KMS-11 (cell line): ENCODE measurements at regions not wholly inside any gene's neighbourhood (a gene's known extent, or its start where the extent isn't known, plus 50 kb on each side); places are given as distances from the start of the nearest gene placed in this dataset.

Experiments
- H2AFZ ChIP-seq: fragments of 200-600 bp; sonication (generic); 2 replicates; pipeline ENCODE4 v1.6.1; 2016; ENCODE audit warnings: antibody characterized with exemption, mixed run types, low read depth
- H3K27ac ChIP-seq: fragments of 200-600 bp; sonication (generic); 2 replicates; pipeline ENCODE4 v1.6.1; 2016; ENCODE audit warnings: mild to moderate bottlenecking, mixed run types
- H3K27me3 ChIP-seq: fragments of 200-600 bp; sonication (generic); 2 replicates; pipeline ENCODE4 v1.6.1; 2017; ENCODE audit warnings: mild to moderate bottlenecking, low read depth, mixed run types, moderate library complexity; ENCODE audit not compliant: insufficient read depth
- H3K36me3 ChIP-seq: fragments of 200-600 bp; sonication (generic); 2 replicates; pipeline ENCODE4 v1.6.1; 2017; ENCODE audit warnings: mild to moderate bottlenecking, mixed run types; ENCODE audit not compliant: insufficient read depth
- H3K4me1 ChIP-seq: fragments of 200-600 bp; sonication (generic); 2 replicates; pipeline ENCODE4 v1.6.1; 2016; ENCODE audit warnings: mild to moderate bottlenecking, low read depth, mixed run types; ENCODE audit not compliant: poor library complexity, severe bottlenecking
- H3K4me2 ChIP-seq: fragments of 200-600 bp; sonication (generic); 2 replicates; pipeline ENCODE4 v1.7.0; 2016; ENCODE audit warnings: mild to moderate bottlenecking, mixed run types
- H3K4me3 ChIP-seq: fragments of 200-600 bp; sonication (generic); IDR thresholded peaks from 2 replicates; pipeline ENCODE4 v1.6.1; 2017; ENCODE audit warnings: low read depth, low read length, mixed read lengths; ENCODE audit not compliant: insufficient read depth
- H3K79me2 ChIP-seq: fragments of 200-600 bp; sonication (generic); 2 replicates; pipeline ENCODE4 v1.6.1; 2016; ENCODE audit warnings: low read depth, mixed run types; ENCODE audit not compliant: insufficient read depth
- H3K9ac ChIP-seq: fragments of 200-600 bp; sonication (generic); 2 replicates; pipeline ENCODE4 v1.6.1; 2016; ENCODE audit warnings: mild to moderate bottlenecking, mixed run types
- H4K20me1 ChIP-seq: fragments of 200-600 bp; sonication (generic); 2 replicates; pipeline ENCODE4 v1.6.1; 2016; ENCODE audit warnings: mild to moderate bottlenecking, mixed run types; ENCODE audit not compliant: insufficient read depth
- TF ChIP-seq, protein P1 (sequence below): fragments of 200-600 bp; sonication (generic); conservative IDR thresholded peaks from 2 replicates; pipeline ENCODE4 v1.6.1; 2017; ENCODE audit warnings: low read depth, mild to moderate bottlenecking, antibody characterized with exemption, low read length, moderate library complexity, mixed read lengths

DNA sequence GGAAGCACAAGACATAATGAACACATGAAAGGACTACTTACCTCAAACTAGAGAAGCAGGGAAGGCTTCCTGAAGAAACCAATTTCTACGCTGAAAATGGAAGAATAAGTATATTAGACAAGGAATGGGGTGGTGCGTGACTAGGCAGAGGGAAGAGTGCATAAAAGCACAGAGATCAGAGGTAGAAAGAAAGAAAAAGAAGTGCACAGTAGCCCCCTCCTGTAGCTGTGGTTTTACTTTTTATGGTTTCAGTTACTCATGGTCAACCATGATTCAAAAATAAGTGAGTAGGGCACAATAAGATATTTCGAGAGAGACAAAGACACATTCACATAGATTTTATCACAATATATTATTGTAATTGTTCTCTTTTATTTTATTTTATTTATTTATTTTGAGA lies 934.5 kb upstream of the INTU start:
- Histone ChIP-seq H4K20me1 (no peaks in the 10 kb centered on the region), H3K4me2 (no peak overlapping the region), H3K36me3 (no peaks in the 10 kb centered on the region), H3K79me2 (no peaks in the 10 kb centered on the region), H3K4me3 (no peak overlapping the region), H2AFZ (no peak overlapping the region), H3K27ac (no peak overlapping the region), H3K9ac (no peak overlapping the region), H3K4me1 (no peaks in the 10 kb centered on the region), H3K27me3 (no peaks in the 10 kb centered on the region)
- TF ChIP-seq, protein P1, sequence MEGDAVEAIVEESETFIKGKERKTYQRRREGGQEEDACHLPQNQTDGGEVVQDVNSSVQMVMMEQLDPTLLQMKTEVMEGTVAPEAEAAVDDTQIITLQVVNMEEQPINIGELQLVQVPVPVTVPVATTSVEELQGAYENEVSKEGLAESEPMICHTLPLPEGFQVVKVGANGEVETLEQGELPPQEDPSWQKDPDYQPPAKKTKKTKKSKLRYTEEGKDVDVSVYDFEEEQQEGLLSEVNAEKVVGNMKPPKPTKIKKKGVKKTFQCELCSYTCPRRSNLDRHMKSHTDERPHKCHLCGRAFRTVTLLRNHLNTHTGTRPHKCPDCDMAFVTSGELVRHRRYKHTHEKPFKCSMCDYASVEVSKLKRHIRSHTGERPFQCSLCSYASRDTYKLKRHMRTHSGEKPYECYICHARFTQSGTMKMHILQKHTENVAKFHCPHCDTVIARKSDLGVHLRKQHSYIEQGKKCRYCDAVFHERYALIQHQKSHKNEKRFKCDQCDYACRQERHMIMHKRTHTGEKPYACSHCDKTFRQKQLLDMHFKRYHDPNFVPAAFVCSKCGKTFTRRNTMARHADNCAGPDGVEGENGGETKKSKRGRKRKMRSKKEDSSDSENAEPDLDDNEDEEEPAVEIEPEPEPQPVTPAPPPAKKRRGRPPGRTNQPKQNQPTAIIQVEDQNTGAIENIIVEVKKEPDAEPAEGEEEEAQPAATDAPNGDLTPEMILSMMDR: no peak

DNA sequence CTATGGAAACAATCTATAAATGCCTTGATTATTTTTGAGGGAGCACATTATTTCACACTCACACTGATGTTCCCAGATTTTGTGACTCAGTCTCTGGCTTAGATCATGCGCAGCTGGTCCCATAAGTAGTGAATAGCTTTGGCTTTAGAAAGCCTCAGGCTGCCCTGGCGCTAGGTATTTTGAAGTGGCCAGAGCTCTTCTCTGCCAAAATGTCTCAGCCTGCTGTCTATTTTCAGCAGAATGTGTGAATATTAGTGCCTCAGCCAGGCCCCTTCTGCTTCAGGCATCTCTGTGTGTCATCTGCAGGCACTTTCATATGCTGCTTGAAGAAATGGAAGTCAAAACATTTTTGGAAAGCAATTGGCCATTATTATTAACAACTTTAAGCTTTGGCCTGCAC lies 931.0 kb upstream of the INTU start:
- no peaks in the 10 kb centered on the region for H3K79me2 ChIP-seq
- no peaks in the 10 kb centered on the region for H3K4me1 ChIP-seq
- TF ChIP-seq, protein P1: no peak
- no peak overlapping the region for H3K27ac ChIP-seq
- no peak overlapping the region for H3K9ac ChIP-seq
- H4K20me1 ChIP-seq: no peaks in the 10 kb centered on the region
- H3K36me3 ChIP-seq: no peaks in the 10 kb centered on the region
- H3K4me2 ChIP-seq: no peak overlapping the region
- no peak overlapping the region for H2AFZ ChIP-seq
- H3K4me3 ChIP-seq: no peak overlapping the region
- H3K27me3 ChIP-seq: no peaks in the 10 kb centered on the region

DNA sequence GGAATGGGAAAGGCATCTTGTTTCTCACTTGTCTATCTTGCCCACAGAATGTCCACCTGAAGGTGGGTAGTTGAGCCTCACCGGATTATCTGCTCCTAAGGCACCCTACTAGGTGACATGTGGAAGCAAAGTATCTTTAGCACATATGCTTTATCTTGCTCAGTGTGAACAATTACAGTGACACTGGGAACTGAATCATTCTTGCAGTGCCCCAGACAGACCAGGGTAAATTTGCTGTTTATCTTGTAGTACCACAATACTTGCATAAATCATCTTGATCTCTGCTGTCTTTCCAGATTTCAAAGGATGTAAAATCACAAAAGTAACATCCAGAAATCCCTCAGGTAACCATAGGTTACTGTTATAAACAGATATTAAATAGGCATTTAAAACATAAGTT lies 930.0 kb upstream of the INTU start:
- no peaks in the 10 kb centered on the region for H4K20me1 ChIP-seq
- TF ChIP-seq, protein P1: no peak
- H3K27ac ChIP-seq: no peak overlapping the region
- no peaks in the 10 kb centered on the region for H3K36me3 ChIP-seq
- no peaks in the 10 kb centered on the region for H3K79me2 ChIP-seq
- no peaks in the 10 kb centered on the region for H3K4me1 ChIP-seq
- H3K9ac ChIP-seq: no peak overlapping the region
- no peak overlapping the region for H2AFZ ChIP-seq
- no peaks in the 10 kb centered on the region for H3K27me3 ChIP-seq
- H3K4me2 ChIP-seq: no peak overlapping the region
- H3K4me3 ChIP-seq: no peak overlapping the region

DNA sequence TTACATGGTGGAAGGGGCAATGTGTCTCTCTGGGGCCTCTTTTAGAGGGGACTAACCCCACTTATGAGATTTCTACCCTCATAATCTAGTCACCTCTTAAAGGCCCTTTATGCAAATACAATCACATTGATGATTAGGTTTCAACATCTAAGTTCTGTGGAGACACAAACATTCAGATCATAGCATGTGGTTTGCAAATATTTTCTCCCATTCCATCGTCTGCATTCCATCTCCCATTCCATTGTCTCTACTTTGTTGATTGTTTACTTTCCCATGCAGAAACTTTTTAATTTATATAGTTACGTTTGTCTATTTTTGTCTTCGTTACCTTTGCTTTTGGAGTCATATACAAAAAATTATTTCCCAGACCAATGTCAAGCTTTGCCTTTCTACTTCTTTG lies 927.5 kb upstream of the INTU start:
- Histone ChIP-seq H3K4me2 (no peak overlapping the region), H3K4me1 (no peaks in the 10 kb centered on the region), H3K79me2 (no peaks in the 10 kb centered on the region), H4K20me1 (no peaks in the 10 kb centered on the region), H3K4me3 (no peak overlapping the region), H3K27ac (no peak overlapping the region), H3K36me3 (no peaks in the 10 kb centered on the region), H2AFZ (no peak overlapping the region), H3K27me3 (no peaks in the 10 kb centered on the region), H3K9ac (no peak overlapping the region)
- TF ChIP-seq, protein P1: no peak

DNA sequence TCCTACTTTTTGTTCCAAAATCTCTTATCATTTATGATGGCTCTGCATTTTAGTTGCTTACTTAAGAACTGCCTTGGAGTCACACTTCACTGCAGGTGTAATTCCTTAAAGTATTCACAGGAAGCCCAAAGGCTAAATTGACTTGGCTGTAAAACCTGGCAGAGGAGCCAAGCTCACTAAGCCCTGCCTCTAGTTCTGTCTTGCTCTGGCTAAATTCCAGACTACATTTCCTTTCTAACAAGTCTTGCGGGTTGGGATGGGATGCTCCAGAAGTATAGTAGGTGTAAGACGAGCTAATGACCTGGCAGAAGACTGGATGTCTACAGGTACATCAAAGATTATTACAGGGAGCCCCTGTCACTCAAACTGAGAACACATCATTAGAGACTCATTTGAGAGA lies 924.0 kb upstream of the INTU start:
- no peaks in the 10 kb centered on the region for H3K27me3 ChIP-seq
- H4K20me1 ChIP-seq: no peaks in the 10 kb centered on the region
- no peak overlapping the region for H3K9ac ChIP-seq
- H3K36me3 ChIP-seq: no peaks in the 10 kb centered on the region
- H3K4me2 ChIP-seq: no peak overlapping the region
- no peak overlapping the region for H3K4me3 ChIP-seq
- H2AFZ ChIP-seq: no peak overlapping the region
- H3K27ac ChIP-seq: no peak overlapping the region
- H3K79me2 ChIP-seq: no peaks in the 10 kb centered on the region
- no peaks in the 10 kb centered on the region for H3K4me1 ChIP-seq
- TF ChIP-seq, protein P1: no peak
